RWPE2 (cell line): ENCODE measurements at regions not wholly inside any gene's neighbourhood (a gene's known extent, or its start where the extent isn't known, plus 50 kb on each side); places are given as distances from the start of the nearest gene placed in this dataset.

ENCODE experiments used
- ATAC-seq: fragments of 200-7000 bp; cut with Tn5 transposase; 3 replicates; pipeline ENCODE4 v1.9.1; 2021; ENCODE audit warnings: low read depth
- DNase-seq: peaks from one replicate; pipeline ENCODE4 v3.0.0-alpha.2; 2020; ENCODE audit warnings: low spot score
- H3K27ac ChIP-seq: fragments of 450-650 bp; 2 replicates; pipeline ENCODE4 v1.5.1; 2017; ENCODE audit warnings: mild to moderate bottlenecking; ENCODE audit not compliant: poor library complexity, severe bottlenecking
- H3K27me3 ChIP-seq: fragments of 250-450 bp; sonication (Bioruptor Pico); 2 replicates; pipeline ENCODE4 v1.5.1; 2021; ENCODE audit warnings: mild to moderate bottlenecking, moderate library complexity; ENCODE audit not compliant: insufficient read depth, poor library complexity, severe bottlenecking
- H3K36me3 ChIP-seq: fragments of 250-450 bp; sonication (Bioruptor Pico); 2 replicates; pipeline ENCODE4 v1.5.1; 2020; ENCODE audit warnings: low read depth, mild to moderate bottlenecking, moderate library complexity
- H3K4me1 ChIP-seq: fragments of 250-450 bp; sonication (Bioruptor Pico); 2 replicates; pipeline ENCODE4 v1.5.1; 2021; ENCODE audit warnings: mild to moderate bottlenecking, moderate library complexity; ENCODE audit not compliant: insufficient read depth, poor library complexity, severe bottlenecking
- H3K4me3 ChIP-seq: fragments of 250-450 bp; sonication (Bioruptor Pico); 2 replicates; pipeline ENCODE4 v1.5.1; 2021; ENCODE audit warnings: mild to moderate bottlenecking, moderate library complexity; ENCODE audit not compliant: severe bottlenecking
- H3K9me3 ChIP-seq: fragments of 250-450 bp; sonication (Bioruptor Pico); 2 replicates; pipeline ENCODE4 v1.5.1; 2021; ENCODE audit warnings: mild to moderate bottlenecking, moderate library complexity; ENCODE audit not compliant: severe bottlenecking
- TF ChIP-seq, protein P1 (sequence below): fragments of 450-650 bp; IDR thresholded peaks from one replicate; pipeline ENCODE4 v1.5.1; 2017; ENCODE audit warnings: mild to moderate bottlenecking, moderate library complexity; ENCODE audit not compliant: poor library complexity, severe bottlenecking

DNA sequence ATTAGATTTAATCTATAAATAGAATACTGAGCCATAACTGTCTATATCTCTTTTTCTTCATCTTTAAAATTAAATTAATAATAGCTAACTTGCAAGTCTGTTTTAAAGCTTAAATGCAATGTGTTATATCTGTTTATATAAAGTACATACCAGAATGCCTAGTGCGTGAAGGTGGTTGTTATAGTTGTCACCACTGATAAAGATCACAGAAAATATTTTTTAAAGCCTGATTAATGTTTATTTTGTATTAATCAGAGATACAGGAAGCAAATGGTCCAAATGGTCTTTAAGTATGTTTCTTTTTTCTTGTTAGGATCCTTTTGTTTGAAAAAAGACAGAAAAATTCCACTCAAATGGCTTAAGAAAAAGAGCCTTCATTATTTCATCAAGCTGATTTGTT is 560.6 kb downstream of the CPS1 start:
- Histone ChIP-seq H3K27ac (no peak overlapping the region), H3K4me3 (no peak overlapping the region), H3K9me3 (no peaks in the 10 kb centered on the region), H3K36me3 (no peaks in the 10 kb centered on the region), H3K4me1 (no peaks in the 10 kb centered on the region), H3K27me3 (no peaks in the 10 kb centered on the region)
- ATAC-seq = no peak
- no peak for DNase-seq
- TF ChIP-seq, protein P1, sequence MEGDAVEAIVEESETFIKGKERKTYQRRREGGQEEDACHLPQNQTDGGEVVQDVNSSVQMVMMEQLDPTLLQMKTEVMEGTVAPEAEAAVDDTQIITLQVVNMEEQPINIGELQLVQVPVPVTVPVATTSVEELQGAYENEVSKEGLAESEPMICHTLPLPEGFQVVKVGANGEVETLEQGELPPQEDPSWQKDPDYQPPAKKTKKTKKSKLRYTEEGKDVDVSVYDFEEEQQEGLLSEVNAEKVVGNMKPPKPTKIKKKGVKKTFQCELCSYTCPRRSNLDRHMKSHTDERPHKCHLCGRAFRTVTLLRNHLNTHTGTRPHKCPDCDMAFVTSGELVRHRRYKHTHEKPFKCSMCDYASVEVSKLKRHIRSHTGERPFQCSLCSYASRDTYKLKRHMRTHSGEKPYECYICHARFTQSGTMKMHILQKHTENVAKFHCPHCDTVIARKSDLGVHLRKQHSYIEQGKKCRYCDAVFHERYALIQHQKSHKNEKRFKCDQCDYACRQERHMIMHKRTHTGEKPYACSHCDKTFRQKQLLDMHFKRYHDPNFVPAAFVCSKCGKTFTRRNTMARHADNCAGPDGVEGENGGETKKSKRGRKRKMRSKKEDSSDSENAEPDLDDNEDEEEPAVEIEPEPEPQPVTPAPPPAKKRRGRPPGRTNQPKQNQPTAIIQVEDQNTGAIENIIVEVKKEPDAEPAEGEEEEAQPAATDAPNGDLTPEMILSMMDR = no peak

- DNase-seq = no peak
- TF ChIP-seq, protein P1 = no peak
- Histone ChIP-seq H3K9me3 (no peaks in the 10 kb centered on the region), H3K36me3 (no peaks in the 10 kb centered on the region), H3K4me3 (no peak overlapping the region), H3K27ac (no peak overlapping the region), H3K4me1 (no peaks in the 10 kb centered on the region), H3K27me3 (no peaks in the 10 kb centered on the region)
- ATAC-seq = no peak
Measured at GRCh38 chr2:211126256-211126655, 569.9 kb downstream of the CPS1 start.

DNA sequence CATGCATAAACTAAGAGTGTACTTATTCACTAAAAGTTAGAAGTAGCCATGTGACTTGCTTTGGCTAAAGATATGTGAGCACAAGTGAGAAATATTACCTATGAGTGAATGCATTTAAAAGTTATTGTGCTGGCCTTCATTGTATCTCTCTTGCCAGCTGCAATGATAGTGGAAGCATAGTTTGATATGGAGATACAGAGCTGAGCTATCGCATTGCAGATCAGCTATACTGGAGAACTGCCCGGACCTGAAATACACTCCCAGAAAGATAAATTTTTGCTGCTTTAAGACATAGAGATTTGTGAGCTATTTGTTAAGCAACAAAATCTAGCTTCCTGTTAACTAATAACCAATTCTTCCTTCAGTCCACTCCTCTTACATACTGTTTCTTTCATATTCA is 571.1 kb downstream of the CPS1 start:
- Histone ChIP-seq H3K4me1 (peaks cover 4% of the 10 kb centered on the region), H3K4me3 (no peak overlapping the region), H3K27ac (no peak overlapping the region), H3K9me3 (no peaks in the 10 kb centered on the region), H3K36me3 (no peaks in the 10 kb centered on the region), H3K27me3 (no peaks in the 10 kb centered on the region)
- TF ChIP-seq, protein P1 = no peak
- DNase-seq (no peak), ATAC-seq (no peak)

- TF ChIP-seq, protein P1 = no peak
- Histone ChIP-seq H3K4me1 (peaks cover 11% of the 10 kb centered on the region), H3K4me3 (no peak overlapping the region), H3K9me3 (no peaks in the 10 kb centered on the region), H3K27me3 (no peaks in the 10 kb centered on the region), H3K27ac (no peak overlapping the region), H3K36me3 (no peaks in the 10 kb centered on the region)
- ATAC-seq = peak; percentile 64
- DNase-seq = no peak
Measured at GRCh38 chr2:211128287-211128686, 571.9 kb downstream of the CPS1 start.

- DNase-seq (no peak), ATAC-seq (no peak)
- no peaks in the 10 kb centered on the region for H3K9me3 ChIP-seq
- no peak overlapping the region for H3K27ac ChIP-seq
- peaks cover 18% of the 10 kb centered on the region for H3K4me1 ChIP-seq
- H3K27me3 ChIP-seq = no peaks in the 10 kb centered on the region
- no peak overlapping the region for H3K4me3 ChIP-seq
- H3K36me3 ChIP-seq = no peaks in the 10 kb centered on the region
- TF ChIP-seq, protein P1 = no peak
Measured at GRCh38 chr2:211129798-211130197, 573.4 kb downstream of the CPS1 start.
